OCI-LY7 (cell line): ENCODE measurements at regions not wholly inside any gene's neighbourhood (a gene's known extent, or its start where the extent isn't known, plus 50 kb on each side); places are given as distances from the start of the nearest gene placed in this dataset.

Source experiments
- BruUV-seq: library from RNA; stranded (reverse); fragments of 400-500 nt; replicated peaks from 2 replicates; lab custom pipeline; 2021; lab: Mats Ljungman, UMichigan
- CTCF ChIA-PET: fragments of 300-600 bp; sonication (Branson Sonifier 250); formaldehyde crosslinking; loops from one replicate; lab custom pipeline; 2022; ENCODE audit warnings: antibody characterized with exemption; ENCODE audit not compliant: unreplicated experiment; lab: Charles Lee
- POLR2A ChIA-PET: fragments of 300-600 bp; sonication (Branson Sonifier 250); formaldehyde crosslinking; loops from one replicate; lab custom pipeline; 2022; ENCODE audit warnings: antibody characterized with exemption; lab: Charles Lee
- DNase-seq: peaks from one replicate; pipeline ENCODE4 v3.0.0-alpha.2; 2015; ENCODE audit warnings: low spot score
- H2AFZ ChIP-seq: fragments of 200-600 bp; sonication (generic), shearing (Covaris generic); 2 replicates; pipeline ENCODE4 v1.6.1; 2014; ENCODE audit warnings: mild to moderate bottlenecking, antibody characterized with exemption, low read length, moderate library complexity
- H3K27ac ChIP-seq: fragments of 200-600 bp; sonication (generic); 2 replicates; pipeline ENCODE4 v1.5.1; 2014; ENCODE audit warnings: mixed run types, low read depth, mild to moderate bottlenecking, moderate library complexity, low read length, inconsistent platforms; ENCODE audit not compliant: poor library complexity, severe bottlenecking
- H3K36me3 ChIP-seq: fragments of 200-600 bp; sonication (generic); 2 replicates; pipeline ENCODE4 v1.6.1; 2014; ENCODE audit warnings: mild to moderate bottlenecking, antibody characterized with exemption, low read length, moderate library complexity, mixed read lengths; ENCODE audit not compliant: insufficient read depth
- H3K4me1 ChIP-seq: fragments of 200-600 bp; sonication (generic); 2 replicates; pipeline ENCODE4 v1.5.1; 2014; ENCODE audit warnings: mild to moderate bottlenecking, low read length; ENCODE audit not compliant: insufficient read depth, poor library complexity, severe bottlenecking
- H3K4me2 ChIP-seq: fragments of 200-600 bp; sonication (generic); 2 replicates; pipeline ENCODE4 v1.6.1; 2014; ENCODE audit warnings: mild to moderate bottlenecking, low read length
- H3K4me3 ChIP-seq: fragments of 200-600 bp; sonication (generic); 2 replicates; pipeline ENCODE4 v1.5.1; 2014; ENCODE audit warnings: mild to moderate bottlenecking, low read depth, low read length; ENCODE audit not compliant: poor library complexity, severe bottlenecking
- H3K79me2 ChIP-seq: fragments of 200-600 bp; sonication (generic); 2 replicates; pipeline ENCODE4 v1.6.1; 2016; ENCODE audit warnings: low read depth, mild to moderate bottlenecking, low read length, moderate library complexity, mixed read lengths; ENCODE audit not compliant: insufficient read depth
- H3K9me2 ChIP-seq: fragments of 200-600 bp; sonication (generic); 2 replicates; pipeline ENCODE4 v1.6.1; 2016; ENCODE audit warnings: mild to moderate bottlenecking, low read length, mixed read lengths; ENCODE audit not compliant: insufficient read depth
- H3K9me3 ChIP-seq: fragments of 200-600 bp; sonication (generic); 2 replicates; pipeline ENCODE4 v1.6.1; 2014; ENCODE audit warnings: mild to moderate bottlenecking, mixed run types, low read length, mixed read lengths
- H4K20me1 ChIP-seq: fragments of 200-600 bp; sonication (generic); 2 replicates; pipeline ENCODE4 v1.6.1; 2014; ENCODE audit warnings: mild to moderate bottlenecking, antibody characterized with exemption, low read length, moderate library complexity, mixed read lengths; ENCODE audit not compliant: insufficient read depth
- EZH2phosphoT487 ChIP-seq: fragments of 200-600 bp; sonication (generic); IDR thresholded peaks from 2 replicates; pipeline ENCODE4 v1.6.1; 2018; ENCODE audit warnings: low read depth, borderline replicate concordance, mild to moderate bottlenecking, mixed run types, antibody characterized with exemption, low read length, moderate library complexity, mixed read lengths
- intact Hi-C: fragments of 100-400 bp; cut with micrococcal nuclease; formaldehyde crosslinking; loops from one replicate; pipeline ENCODE4 v1.10.0; 2022; ENCODE audit not compliant: unreplicated experiment
- TF ChIP-seq, protein P1 (sequence below): fragments of 200-600 bp; sonication (generic); conservative IDR thresholded peaks from 2 replicates; pipeline ENCODE4 v1.5.1; 2014; ENCODE audit warnings: mild to moderate bottlenecking, antibody characterized with exemption, low read length, moderate library complexity, mixed read lengths

DNA sequence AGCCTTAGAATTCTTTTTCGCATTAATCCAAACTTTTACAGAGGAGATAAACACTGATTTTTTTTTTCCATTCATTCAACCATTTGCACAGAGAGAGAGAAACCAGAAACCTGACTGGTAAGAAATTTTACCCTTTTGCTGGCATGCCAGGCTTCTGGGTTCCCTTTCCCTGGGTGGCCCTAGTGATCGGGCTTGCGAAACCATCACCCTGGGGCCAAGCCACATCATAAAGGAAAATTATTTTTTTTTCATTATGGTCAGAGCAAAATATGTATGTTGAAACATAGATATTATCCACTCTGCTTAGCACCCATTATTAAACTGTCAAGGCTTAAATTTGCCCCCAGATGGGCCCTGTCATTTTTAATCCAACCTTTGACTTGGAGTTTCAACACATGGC lies 55.4 kb upstream of the INHBA start:
- Histone ChIP-seq H3K27ac (no peak overlapping the region), H3K9me2 (no peaks in the 10 kb centered on the region), H2AFZ (no peak overlapping the region), H3K79me2 (no peaks in the 10 kb centered on the region), H3K4me3 (no peak overlapping the region), H3K36me3 (no peaks in the 10 kb centered on the region), H3K4me1 (no peaks in the 10 kb centered on the region), H3K9me3 (peaks cover 34% of the 10 kb centered on the region), H4K20me1 (no peaks in the 10 kb centered on the region), H3K4me2 (no peak overlapping the region)
- ChIA-PET POLR2A (no interaction called here), CTCF (no interaction called here)
- intact Hi-C loops = no loop called here
- DNase-seq = no peak
- no TSS peak for BruUV-seq
- TF ChIP-seq, protein P1, sequence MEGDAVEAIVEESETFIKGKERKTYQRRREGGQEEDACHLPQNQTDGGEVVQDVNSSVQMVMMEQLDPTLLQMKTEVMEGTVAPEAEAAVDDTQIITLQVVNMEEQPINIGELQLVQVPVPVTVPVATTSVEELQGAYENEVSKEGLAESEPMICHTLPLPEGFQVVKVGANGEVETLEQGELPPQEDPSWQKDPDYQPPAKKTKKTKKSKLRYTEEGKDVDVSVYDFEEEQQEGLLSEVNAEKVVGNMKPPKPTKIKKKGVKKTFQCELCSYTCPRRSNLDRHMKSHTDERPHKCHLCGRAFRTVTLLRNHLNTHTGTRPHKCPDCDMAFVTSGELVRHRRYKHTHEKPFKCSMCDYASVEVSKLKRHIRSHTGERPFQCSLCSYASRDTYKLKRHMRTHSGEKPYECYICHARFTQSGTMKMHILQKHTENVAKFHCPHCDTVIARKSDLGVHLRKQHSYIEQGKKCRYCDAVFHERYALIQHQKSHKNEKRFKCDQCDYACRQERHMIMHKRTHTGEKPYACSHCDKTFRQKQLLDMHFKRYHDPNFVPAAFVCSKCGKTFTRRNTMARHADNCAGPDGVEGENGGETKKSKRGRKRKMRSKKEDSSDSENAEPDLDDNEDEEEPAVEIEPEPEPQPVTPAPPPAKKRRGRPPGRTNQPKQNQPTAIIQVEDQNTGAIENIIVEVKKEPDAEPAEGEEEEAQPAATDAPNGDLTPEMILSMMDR = no peak
- TF ChIP-seq EZH2phosphoT487 = no peak

DNA sequence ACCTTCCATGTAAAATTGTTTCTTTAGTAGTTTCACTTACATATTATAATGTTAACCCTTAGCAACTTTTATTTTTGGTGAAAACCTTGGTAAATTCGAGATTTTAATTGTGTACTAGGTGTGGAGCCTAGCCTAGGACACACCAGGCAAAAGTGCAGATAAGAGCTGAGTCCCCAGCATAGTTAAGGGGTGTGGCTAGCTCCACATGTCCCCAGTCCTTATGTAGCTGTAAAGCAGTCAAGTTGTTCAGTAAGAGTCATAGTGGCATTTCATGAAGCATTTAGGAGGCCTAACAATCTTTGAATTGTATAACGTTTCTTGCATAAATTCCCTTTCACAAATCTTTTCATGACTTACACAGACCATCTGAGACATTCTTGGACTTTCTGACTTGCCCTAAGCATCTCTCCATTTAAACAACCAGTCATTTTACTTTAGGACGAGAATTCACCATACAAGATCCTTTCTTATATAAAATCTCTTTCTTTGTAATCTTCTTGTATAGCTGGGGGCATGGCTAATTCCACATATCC lies 53.8 kb upstream of the INHBA start:
- intact Hi-C loops = no loop called here
- no TSS peak for BruUV-seq

DNA sequence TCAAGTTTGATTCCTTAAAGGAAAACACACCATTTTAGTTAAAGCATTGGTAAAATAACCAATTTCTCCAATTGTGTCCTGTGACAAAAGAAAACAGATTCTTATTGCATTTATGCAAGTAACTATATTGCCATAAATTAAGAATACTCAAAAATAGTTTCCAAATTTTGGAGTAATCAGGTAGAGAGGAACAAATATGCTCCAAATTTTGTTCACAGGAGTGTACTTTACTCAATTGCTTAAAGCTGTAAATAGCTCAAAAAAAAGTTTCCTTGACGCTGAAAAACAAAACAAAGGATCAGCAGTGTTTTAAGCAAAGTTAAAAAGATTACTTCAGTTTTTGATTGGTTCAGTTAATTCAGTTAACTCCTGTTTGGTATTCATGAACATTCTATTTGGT lies 52.2 kb upstream of the INHBA start:
- BruUV-seq = no TSS peak
- POLR2A ChIA-PET = interaction anchor here (0.6 kb wide), 1 partner anchor 126 kb away, joined by 3 read pairs; no protein-coding TSS in a partner anchor
- DNase-seq = peak; percentile 11
- H3K9me2 ChIP-seq = no peaks in the 10 kb centered on the region
- no peak for TF ChIP-seq EZH2phosphoT487
- TF ChIP-seq, protein P1 = no peak
- H3K4me3 ChIP-seq = no peak overlapping the region
- intact Hi-C loops = no loop called here
- CTCF ChIA-PET = no interaction called here
- no peaks in the 10 kb centered on the region for H4K20me1 ChIP-seq
- H3K27ac ChIP-seq = no peak overlapping the region
- H3K9me3 ChIP-seq = peaks cover 34% of the 10 kb centered on the region
- H3K4me2 ChIP-seq = no peak overlapping the region
- H3K36me3 ChIP-seq = no peaks in the 10 kb centered on the region
- H3K4me1 ChIP-seq = no peaks in the 10 kb centered on the region
- no peak overlapping the region for H2AFZ ChIP-seq
- no peaks in the 10 kb centered on the region for H3K79me2 ChIP-seq

More for the DNA sequence above, 53.8 kb upstream of the INHBA start:
- DNase-seq = no peak
- no peak overlapping the region for H3K27ac ChIP-seq
- no peak overlapping the region for H3K4me3 ChIP-seq
- no peaks in the 10 kb centered on the region for H4K20me1 ChIP-seq
- H3K4me1 ChIP-seq = no peaks in the 10 kb centered on the region
- H3K9me2 ChIP-seq = no peaks in the 10 kb centered on the region
- H3K36me3 ChIP-seq = no peaks in the 10 kb centered on the region
- no peaks in the 10 kb centered on the region for H3K79me2 ChIP-seq
- no peak overlapping the region for H3K4me2 ChIP-seq
- H2AFZ ChIP-seq = no peak overlapping the region
- POLR2A ChIA-PET = no interaction called here
- CTCF ChIA-PET = no interaction called here
- H3K9me3 ChIP-seq = peaks cover 34% of the 10 kb centered on the region
- TF ChIP-seq EZH2phosphoT487 = no peak
- TF ChIP-seq, protein P1 = no peak
